ENCODE measurements at regions not wholly inside any gene's neighbourhood (a gene's known extent, or its start where the extent isn't known, plus 50 kb on each side); places are given as distances from the start of the nearest gene placed in this dataset.

DNA sequence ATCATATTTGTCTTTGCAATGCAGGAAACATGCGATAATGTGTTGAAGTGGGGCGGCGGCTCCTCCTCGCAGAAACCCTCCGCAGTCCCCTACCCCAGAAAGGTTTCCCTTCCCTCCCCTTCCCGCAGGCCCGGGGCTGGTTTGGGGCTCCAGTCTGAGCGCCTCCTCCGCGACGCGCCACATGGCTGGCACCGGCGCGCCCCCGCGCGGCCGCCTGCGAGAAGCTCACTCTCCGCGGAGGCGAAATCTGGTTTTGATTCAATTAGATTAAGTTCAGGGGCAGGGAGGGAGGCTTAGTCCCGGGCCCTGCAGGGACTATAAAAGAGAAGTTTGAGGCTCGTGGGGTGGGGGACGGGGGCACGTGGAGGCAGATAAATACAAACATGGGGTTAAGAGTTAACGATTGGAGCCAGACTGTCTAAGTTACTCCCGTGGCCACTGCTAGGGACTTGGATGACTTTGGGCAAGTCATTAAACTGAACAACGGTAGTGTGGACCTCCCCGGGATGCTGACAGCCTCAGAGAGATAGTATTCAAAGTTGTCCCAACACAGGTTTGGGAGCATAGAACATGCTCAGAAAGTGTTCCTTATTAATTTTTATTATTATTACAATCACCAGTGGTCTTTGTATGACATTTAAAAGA lies 69.4 kb downstream of the MSX2 start:
- POLR2A ChIA-PET, result no interaction called here
- ATAC-seq, result peak; percentile 96
- 0 out of 2 replicates have a peak, but pooled peaks cover 3% of the 10 kb centered on the region for H3K9me3 Mint-ChIP-seq
- peaks cover 15% of the 10 kb centered on the region for H3K4me1 Mint-ChIP-seq
- CTCF ChIA-PET, result interaction anchor here (0.5 to 4.0 kb wide), 30 partner anchors 11 to 1365 kb away, joined by 3 to 40 read pairs (median 3); partner anchors contain the start of gene MSX2
- H3K36me3 Mint-ChIP-seq, result no peaks in the 10 kb centered on the region
- H3K4me3 Mint-ChIP-seq, result peak overlapping the region; percentile 31; the same call in 1 of the 2 replicates
- H3K27me3 Mint-ChIP-seq (ENCODE audit: low read depth), result peaks cover 13% of the 10 kb centered on the region
- H3K27ac Mint-ChIP-seq, result no peak overlapping the region
- peak; percentile 86 for DNase-seq (ENCODE audit: low spot score)
- TF ChIP-seq, protein P1, sequence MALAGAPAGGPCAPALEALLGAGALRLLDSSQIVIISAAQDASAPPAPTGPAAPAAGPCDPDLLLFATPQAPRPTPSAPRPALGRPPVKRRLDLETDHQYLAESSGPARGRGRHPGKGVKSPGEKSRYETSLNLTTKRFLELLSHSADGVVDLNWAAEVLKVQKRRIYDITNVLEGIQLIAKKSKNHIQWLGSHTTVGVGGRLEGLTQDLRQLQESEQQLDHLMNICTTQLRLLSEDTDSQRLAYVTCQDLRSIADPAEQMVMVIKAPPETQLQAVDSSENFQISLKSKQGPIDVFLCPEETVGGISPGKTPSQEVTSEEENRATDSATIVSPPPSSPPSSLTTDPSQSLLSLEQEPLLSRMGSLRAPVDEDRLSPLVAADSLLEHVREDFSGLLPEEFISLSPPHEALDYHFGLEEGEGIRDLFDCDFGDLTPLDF (CRISPR knock-in tag; IDR thresholded peaks at IDR 0.05), result no peak
- TF ChIP-seq FOXK1 (CRISPR knock-in tag; IDR thresholded peaks at IDR 0.05) (no peak), KAT7 (CRISPR knock-in tag; IDR thresholded peaks at IDR 0.05; ENCODE audit: borderline replicate concordance) (no peak), IRF2 (CRISPR knock-in tag; IDR thresholded peaks at IDR 0.05; ENCODE audit: borderline replicate concordance, low read depth) (no peak), TCF7 (CRISPR knock-in tag; IDR thresholded peaks at IDR 0.05; ENCODE audit: low read depth) (no peak), MXD4 (CRISPR knock-in tag; IDR thresholded peaks at IDR 0.05; ENCODE audit: borderline replicate concordance) (no peak), ZNF138 (CRISPR knock-in tag; conservative IDR thresholded peaks at IDR 0.05) (no peak), JAZF1 (CRISPR knock-in tag; IDR thresholded peaks at IDR 0.05) (no peak), RELA (CRISPR knock-in tag; IDR thresholded peaks at IDR 0.05; ENCODE audit: borderline replicate concordance) (no peak), ETV6 (CRISPR knock-in tag; IDR thresholded peaks at IDR 0.05) (no peak)
- TF ChIP-seq, protein P2, sequence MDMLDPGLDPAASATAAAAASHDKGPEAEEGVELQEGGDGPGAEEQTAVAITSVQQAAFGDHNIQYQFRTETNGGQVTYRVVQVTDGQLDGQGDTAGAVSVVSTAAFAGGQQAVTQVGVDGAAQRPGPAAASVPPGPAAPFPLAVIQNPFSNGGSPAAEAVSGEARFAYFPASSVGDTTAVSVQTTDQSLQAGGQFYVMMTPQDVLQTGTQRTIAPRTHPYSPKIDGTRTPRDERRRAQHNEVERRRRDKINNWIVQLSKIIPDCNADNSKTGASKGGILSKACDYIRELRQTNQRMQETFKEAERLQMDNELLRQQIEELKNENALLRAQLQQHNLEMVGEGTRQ (CRISPR knock-in tag; IDR thresholded peaks at IDR 0.05), result no peak
- TF ChIP-seq, protein P3, sequence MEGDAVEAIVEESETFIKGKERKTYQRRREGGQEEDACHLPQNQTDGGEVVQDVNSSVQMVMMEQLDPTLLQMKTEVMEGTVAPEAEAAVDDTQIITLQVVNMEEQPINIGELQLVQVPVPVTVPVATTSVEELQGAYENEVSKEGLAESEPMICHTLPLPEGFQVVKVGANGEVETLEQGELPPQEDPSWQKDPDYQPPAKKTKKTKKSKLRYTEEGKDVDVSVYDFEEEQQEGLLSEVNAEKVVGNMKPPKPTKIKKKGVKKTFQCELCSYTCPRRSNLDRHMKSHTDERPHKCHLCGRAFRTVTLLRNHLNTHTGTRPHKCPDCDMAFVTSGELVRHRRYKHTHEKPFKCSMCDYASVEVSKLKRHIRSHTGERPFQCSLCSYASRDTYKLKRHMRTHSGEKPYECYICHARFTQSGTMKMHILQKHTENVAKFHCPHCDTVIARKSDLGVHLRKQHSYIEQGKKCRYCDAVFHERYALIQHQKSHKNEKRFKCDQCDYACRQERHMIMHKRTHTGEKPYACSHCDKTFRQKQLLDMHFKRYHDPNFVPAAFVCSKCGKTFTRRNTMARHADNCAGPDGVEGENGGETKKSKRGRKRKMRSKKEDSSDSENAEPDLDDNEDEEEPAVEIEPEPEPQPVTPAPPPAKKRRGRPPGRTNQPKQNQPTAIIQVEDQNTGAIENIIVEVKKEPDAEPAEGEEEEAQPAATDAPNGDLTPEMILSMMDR (IDR thresholded peaks at IDR 0.05), result peak; percentile 84
- TF ChIP-seq, protein P4, sequence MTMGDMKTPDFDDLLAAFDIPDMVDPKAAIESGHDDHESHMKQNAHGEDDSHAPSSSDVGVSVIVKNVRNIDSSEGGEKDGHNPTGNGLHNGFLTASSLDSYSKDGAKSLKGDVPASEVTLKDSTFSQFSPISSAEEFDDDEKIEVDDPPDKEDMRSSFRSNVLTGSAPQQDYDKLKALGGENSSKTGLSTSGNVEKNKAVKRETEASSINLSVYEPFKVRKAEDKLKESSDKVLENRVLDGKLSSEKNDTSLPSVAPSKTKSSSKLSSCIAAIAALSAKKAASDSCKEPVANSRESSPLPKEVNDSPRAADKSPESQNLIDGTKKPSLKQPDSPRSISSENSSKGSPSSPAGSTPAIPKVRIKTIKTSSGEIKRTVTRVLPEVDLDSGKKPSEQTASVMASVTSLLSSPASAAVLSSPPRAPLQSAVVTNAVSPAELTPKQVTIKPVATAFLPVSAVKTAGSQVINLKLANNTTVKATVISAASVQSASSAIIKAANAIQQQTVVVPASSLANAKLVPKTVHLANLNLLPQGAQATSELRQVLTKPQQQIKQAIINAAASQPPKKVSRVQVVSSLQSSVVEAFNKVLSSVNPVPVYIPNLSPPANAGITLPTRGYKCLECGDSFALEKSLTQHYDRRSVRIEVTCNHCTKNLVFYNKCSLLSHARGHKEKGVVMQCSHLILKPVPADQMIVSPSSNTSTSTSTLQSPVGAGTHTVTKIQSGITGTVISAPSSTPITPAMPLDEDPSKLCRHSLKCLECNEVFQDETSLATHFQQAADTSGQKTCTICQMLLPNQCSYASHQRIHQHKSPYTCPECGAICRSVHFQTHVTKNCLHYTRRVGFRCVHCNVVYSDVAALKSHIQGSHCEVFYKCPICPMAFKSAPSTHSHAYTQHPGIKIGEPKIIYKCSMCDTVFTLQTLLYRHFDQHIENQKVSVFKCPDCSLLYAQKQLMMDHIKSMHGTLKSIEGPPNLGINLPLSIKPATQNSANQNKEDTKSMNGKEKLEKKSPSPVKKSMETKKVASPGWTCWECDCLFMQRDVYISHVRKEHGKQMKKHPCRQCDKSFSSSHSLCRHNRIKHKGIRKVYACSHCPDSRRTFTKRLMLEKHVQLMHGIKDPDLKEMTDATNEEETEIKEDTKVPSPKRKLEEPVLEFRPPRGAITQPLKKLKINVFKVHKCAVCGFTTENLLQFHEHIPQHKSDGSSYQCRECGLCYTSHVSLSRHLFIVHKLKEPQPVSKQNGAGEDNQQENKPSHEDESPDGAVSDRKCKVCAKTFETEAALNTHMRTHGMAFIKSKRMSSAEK (CRISPR knock-in tag; IDR thresholded peaks at IDR 0.05; ENCODE audit: borderline replicate concordance), result no peak
- TF ChIP-seq, protein P5, sequence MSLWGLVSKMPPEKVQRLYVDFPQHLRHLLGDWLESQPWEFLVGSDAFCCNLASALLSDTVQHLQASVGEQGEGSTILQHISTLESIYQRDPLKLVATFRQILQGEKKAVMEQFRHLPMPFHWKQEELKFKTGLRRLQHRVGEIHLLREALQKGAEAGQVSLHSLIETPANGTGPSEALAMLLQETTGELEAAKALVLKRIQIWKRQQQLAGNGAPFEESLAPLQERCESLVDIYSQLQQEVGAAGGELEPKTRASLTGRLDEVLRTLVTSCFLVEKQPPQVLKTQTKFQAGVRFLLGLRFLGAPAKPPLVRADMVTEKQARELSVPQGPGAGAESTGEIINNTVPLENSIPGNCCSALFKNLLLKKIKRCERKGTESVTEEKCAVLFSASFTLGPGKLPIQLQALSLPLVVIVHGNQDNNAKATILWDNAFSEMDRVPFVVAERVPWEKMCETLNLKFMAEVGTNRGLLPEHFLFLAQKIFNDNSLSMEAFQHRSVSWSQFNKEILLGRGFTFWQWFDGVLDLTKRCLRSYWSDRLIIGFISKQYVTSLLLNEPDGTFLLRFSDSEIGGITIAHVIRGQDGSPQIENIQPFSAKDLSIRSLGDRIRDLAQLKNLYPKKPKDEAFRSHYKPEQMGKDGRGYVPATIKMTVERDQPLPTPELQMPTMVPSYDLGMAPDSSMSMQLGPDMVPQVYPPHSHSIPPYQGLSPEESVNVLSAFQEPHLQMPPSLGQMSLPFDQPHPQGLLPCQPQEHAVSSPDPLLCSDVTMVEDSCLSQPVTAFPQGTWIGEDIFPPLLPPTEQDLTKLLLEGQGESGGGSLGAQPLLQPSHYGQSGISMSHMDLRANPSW (CRISPR knock-in tag; conservative IDR thresholded peaks at IDR 0.05; ENCODE audit: low read depth), result no peak
- TF ChIP-seq, protein P6, sequence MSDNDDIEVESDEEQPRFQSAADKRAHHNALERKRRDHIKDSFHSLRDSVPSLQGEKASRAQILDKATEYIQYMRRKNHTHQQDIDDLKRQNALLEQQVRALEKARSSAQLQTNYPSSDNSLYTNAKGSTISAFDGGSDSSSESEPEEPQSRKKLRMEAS (CRISPR knock-in tag; IDR thresholded peaks at IDR 0.05), result peak; percentile 43; the same call in 1 of the 2 replicates
- TF ChIP-seq, protein P7, sequence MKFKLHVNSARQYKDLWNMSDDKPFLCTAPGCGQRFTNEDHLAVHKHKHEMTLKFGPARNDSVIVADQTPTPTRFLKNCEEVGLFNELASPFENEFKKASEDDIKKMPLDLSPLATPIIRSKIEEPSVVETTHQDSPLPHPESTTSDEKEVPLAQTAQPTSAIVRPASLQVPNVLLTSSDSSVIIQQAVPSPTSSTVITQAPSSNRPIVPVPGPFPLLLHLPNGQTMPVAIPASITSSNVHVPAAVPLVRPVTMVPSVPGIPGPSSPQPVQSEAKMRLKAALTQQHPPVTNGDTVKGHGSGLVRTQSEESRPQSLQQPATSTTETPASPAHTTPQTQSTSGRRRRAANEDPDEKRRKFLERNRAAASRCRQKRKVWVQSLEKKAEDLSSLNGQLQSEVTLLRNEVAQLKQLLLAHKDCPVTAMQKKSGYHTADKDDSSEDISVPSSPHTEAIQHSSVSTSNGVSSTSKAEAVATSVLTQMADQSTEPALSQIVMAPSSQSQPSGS (CRISPR knock-in tag; IDR thresholded peaks at IDR 0.05; ENCODE audit: borderline replicate concordance, low read depth), result no peak
- TF ChIP-seq, protein P8, sequence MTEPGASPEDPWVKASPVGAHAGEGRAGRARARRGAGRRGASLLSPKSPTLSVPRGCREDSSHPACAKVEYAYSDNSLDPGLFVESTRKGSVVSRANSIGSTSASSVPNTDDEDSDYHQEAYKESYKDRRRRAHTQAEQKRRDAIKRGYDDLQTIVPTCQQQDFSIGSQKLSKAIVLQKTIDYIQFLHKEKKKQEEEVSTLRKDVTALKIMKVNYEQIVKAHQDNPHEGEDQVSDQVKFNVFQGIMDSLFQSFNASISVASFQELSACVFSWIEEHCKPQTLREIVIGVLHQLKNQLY (CRISPR knock-in tag; IDR thresholded peaks at IDR 0.05), result no peak
- TF ChIP-seq, protein P9, sequence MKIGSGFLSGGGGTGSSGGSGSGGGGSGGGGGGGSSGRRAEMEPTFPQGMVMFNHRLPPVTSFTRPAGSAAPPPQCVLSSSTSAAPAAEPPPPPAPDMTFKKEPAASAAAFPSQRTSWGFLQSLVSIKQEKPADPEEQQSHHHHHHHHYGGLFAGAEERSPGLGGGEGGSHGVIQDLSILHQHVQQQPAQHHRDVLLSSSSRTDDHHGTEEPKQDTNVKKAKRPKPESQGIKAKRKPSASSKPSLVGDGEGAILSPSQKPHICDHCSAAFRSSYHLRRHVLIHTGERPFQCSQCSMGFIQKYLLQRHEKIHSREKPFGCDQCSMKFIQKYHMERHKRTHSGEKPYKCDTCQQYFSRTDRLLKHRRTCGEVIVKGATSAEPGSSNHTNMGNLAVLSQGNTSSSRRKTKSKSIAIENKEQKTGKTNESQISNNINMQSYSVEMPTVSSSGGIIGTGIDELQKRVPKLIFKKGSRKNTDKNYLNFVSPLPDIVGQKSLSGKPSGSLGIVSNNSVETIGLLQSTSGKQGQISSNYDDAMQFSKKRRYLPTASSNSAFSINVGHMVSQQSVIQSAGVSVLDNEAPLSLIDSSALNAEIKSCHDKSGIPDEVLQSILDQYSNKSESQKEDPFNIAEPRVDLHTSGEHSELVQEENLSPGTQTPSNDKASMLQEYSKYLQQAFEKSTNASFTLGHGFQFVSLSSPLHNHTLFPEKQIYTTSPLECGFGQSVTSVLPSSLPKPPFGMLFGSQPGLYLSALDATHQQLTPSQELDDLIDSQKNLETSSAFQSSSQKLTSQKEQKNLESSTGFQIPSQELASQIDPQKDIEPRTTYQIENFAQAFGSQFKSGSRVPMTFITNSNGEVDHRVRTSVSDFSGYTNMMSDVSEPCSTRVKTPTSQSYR (CRISPR knock-in tag; IDR thresholded peaks at IDR 0.05), result no peak
- TF ChIP-seq, protein P10, sequence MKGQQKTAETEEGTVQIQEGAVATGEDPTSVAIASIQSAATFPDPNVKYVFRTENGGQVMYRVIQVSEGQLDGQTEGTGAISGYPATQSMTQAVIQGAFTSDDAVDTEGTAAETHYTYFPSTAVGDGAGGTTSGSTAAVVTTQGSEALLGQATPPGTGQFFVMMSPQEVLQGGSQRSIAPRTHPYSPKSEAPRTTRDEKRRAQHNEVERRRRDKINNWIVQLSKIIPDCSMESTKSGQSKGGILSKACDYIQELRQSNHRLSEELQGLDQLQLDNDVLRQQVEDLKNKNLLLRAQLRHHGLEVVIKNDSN (CRISPR knock-in tag; IDR thresholded peaks at IDR 0.05), result no peak

Data from WTC11 (cell line).